Neural progenitor cell (in vitro differentiated cells): ENCODE measurements at regions not wholly inside any gene's neighbourhood (a gene's known extent, or its start where the extent isn't known, plus 50 kb on each side); places are given as distances from the start of the nearest gene placed in this dataset.
A peak's percentile ranks its signal among the peaks of the same experiment; 100 is the strongest.
"Not testable (repeated sequence)": the region's sequence is repeated elsewhere in the genome, so short reads cannot be mapped to it uniquely, and the experiment has no call there.

Experiments
- DNase-seq: peaks from one replicate; pipeline ENCODE4 v3.0.0-alpha.2; 2016; ENCODE audit warnings: low spot score
- H2AFZ ChIP-seq: fragments of 200-600 bp; sonication (generic); replicated peaks from 2 replicates; pipeline ENCODE4 v1.6.1; 2016; ENCODE audit warnings: antibody characterized with exemption
- H3F3A ChIP-seq: fragments of 200-600 bp; sonication (generic); 2 replicates; pipeline ENCODE4 v1.6.1; 2016; ENCODE audit warnings: antibody characterized with exemption, low read depth
- H3K27ac ChIP-seq: fragments of 200-600 bp; sonication (generic); 2 replicates; pipeline ENCODE4 v1.5.1; 2016; ENCODE audit warnings: mild to moderate bottlenecking
- H3K27me3 ChIP-seq: fragments of 200-600 bp; sonication (generic); 2 replicates; pipeline ENCODE4 v1.6.1; 2016; ENCODE audit warnings: mild to moderate bottlenecking, moderate library complexity
- H3K36me3 ChIP-seq: fragments of 200-600 bp; sonication (generic); 2 replicates; pipeline ENCODE4 v1.5.1; 2016
- H3K4me1 ChIP-seq: fragments of 200-600 bp; sonication (generic); 2 replicates; pipeline ENCODE4 v1.6.1; 2016; ENCODE audit warnings: mixed run types
- H3K4me2 ChIP-seq: fragments of 200-600 bp; sonication (generic); 2 replicates; pipeline ENCODE4 v1.6.1; 2016
- H3K4me3 ChIP-seq: fragments of 200-600 bp; sonication (generic); 2 replicates; pipeline ENCODE4 v1.5.1; 2016
- H3K79me2 ChIP-seq: fragments of 200-600 bp; sonication (generic); 2 replicates; pipeline ENCODE4 v1.6.1; 2016; ENCODE audit warnings: low read depth
- H3K9ac ChIP-seq: fragments of 200-600 bp; sonication (generic); 2 replicates; pipeline ENCODE4 v1.6.1; 2016
- H3K9me3 ChIP-seq: fragments of 200-600 bp; sonication (generic); 2 replicates; pipeline ENCODE4 v1.5.1; 2016; ENCODE audit warnings: low read depth
- H4K20me1 ChIP-seq: fragments of 200-600 bp; sonication (generic); 2 replicates; pipeline ENCODE4 v1.6.1; 2016; ENCODE audit warnings: low read depth
- H3K27ac Mint-ChIP-seq: 3 replicates; pipeline ENCODE4 v1.8.0; 2021; ENCODE audit warnings: mixed read lengths
- H3K27me3 Mint-ChIP-seq: 2 replicates; pipeline ENCODE4 v1.8.0; 2022; ENCODE audit warnings: low read depth, mild to moderate bottlenecking, inconsistent platforms, moderate library complexity, mixed read lengths; ENCODE audit not compliant: insufficient read depth
- H3K36me3 Mint-ChIP-seq: 3 replicates; pipeline ENCODE4 v1.8.0; 2021; ENCODE audit warnings: mixed read lengths
- H3K4me1 Mint-ChIP-seq: 3 replicates; pipeline ENCODE4 v1.8.0; 2021; ENCODE audit warnings: mixed read lengths
- H3K4me3 Mint-ChIP-seq: 3 replicates; pipeline ENCODE4 v1.8.0; 2021; ENCODE audit warnings: mild to moderate bottlenecking, moderate library complexity, mixed read lengths
- H3K9me3 Mint-ChIP-seq: 3 replicates; pipeline ENCODE4 v1.8.0; 2020; ENCODE audit warnings: mixed read lengths
- CTCF ChIP-seq: fragments of 200-600 bp; sonication (generic); IDR thresholded peaks from 2 replicates; pipeline ENCODE4 v1.5.1; 2017; ENCODE audit warnings: antibody characterized with exemption, mild to moderate bottlenecking
- EZH2 ChIP-seq: fragments of 200-600 bp; sonication (generic); IDR thresholded peaks from 2 replicates; pipeline ENCODE4 v1.6.1; 2017; ENCODE audit warnings: antibody characterized with exemption, mild to moderate bottlenecking, moderate library complexity
- EZH2phosphoT487 ChIP-seq: fragments of 200-600 bp; sonication (generic); IDR thresholded peaks from 2 replicates; pipeline ENCODE4 v1.6.1; 2017; ENCODE audit warnings: antibody characterized with exemption

DNA sequence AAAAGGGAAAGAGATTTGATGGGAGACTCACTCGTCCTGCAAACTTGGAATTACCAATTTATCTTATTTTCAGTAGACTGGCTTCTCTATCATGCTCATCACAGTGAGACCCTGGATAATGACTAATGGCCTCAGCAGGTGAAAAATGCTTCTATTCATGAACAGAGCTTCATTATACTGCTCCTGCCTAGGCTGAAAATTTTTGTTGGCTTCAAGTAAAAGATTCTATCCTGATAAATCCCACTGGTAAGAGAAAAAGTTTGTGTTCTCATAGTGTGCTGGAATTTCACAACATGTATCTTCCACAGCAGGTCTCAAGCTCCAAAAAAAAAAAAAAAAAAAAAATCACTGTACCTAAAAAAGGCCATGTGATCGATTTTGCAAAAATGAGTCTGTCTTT lies 329.3 kb upstream of the FZD8 start:
- H3K4me3 ChIP-seq = no peak overlapping the region
- no peak overlapping the region for H3K4me2 ChIP-seq
- Mint-ChIP-seq H3K9me3 (peaks cover 6% of the 10 kb centered on the region), H3K36me3 (no peaks in the 10 kb centered on the region), H3K4me3 (no peak overlapping the region), H3K27ac (no peak overlapping the region), H3K4me1 (no peaks in the 10 kb centered on the region), H3K27me3 (peaks cover 5% of the 10 kb centered on the region)
- H3K9ac ChIP-seq = no peak overlapping the region
- peaks cover 9% of the 10 kb centered on the region for H3K27me3 ChIP-seq
- no peaks in the 10 kb centered on the region for H3K4me1 ChIP-seq
- no peak for DNase-seq
- no peaks in the 10 kb centered on the region for H3K36me3 ChIP-seq
- H4K20me1 ChIP-seq = no peaks in the 10 kb centered on the region
- no peak overlapping the region for H3K27ac ChIP-seq
- no peak overlapping the region for H2AFZ ChIP-seq
- TF ChIP-seq EZH2 (no peak), EZH2phosphoT487 (no peak), CTCF (no peak)
- H3K79me2 ChIP-seq = no peaks in the 10 kb centered on the region
- no peaks in the 10 kb centered on the region for H3F3A ChIP-seq
- no peaks in the 10 kb centered on the region for H3K9me3 ChIP-seq

DNA sequence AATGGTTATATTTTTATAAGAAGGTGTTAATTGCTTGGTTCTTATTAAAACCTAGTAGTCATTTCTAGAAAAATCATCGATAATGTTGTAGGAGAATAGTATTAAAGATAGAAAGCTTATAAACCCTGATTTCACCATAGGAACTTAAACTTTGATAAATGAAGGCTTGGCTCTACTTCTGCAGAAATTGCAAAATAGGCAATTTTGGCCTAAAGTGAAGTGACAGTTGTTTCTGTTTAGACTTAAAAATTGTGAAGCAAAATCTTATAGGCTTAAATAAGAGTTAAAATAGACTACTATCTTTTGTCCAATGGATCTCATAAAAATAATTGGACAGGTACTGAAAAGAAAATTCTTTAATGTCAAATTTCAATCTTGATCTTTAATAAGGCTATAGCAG lies 321.6 kb upstream of the FZD8 start:
- Histone ChIP-seq H3K9ac (no peak overlapping the region), H4K20me1 (no peaks in the 10 kb centered on the region), H3K4me1 (peaks cover 8% of the 10 kb centered on the region), H3F3A (no peaks in the 10 kb centered on the region), H3K27ac (no peak overlapping the region), H3K36me3 (no peaks in the 10 kb centered on the region), H3K4me2 (no peak overlapping the region), H3K27me3 (no peaks in the 10 kb centered on the region), H3K9me3 (no peaks in the 10 kb centered on the region), H3K79me2 (no peaks in the 10 kb centered on the region), H2AFZ (no peak overlapping the region), H3K4me3 (no peak overlapping the region)
- DNase-seq = no peak
- Mint-ChIP-seq H3K9me3 (peaks cover 9% of the 10 kb centered on the region), H3K27me3 (peaks cover 2% of the 10 kb centered on the region), H3K27ac (no peak overlapping the region), H3K4me1 (peaks cover 2% of the 10 kb centered on the region), H3K4me3 (no peak overlapping the region), H3K36me3 (no peaks in the 10 kb centered on the region)
- no peak for TF ChIP-seq CTCF
- no peak for TF ChIP-seq EZH2phosphoT487
- no peak for TF ChIP-seq EZH2

DNA sequence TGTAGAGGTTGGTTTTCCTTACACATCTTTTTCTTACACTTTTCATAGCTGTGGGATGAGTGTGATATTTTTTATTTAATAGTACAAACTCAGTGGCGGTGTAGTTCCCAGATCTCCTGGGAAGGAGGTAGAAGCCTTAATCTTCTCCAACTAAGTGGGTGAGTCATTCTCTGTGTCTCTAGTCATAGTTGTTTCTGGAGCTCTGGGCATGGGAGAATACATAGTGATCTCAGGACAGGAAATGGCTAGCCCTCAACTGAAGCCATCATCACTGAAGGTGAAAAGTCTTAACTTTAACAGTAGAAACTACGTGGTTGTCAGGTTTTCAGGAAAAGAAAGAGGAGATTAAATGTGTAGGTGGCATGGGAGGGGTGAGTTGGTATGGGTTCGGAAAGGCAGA lies 319.4 kb upstream of the FZD8 start:
- Histone ChIP-seq H3K79me2 (no peaks in the 10 kb centered on the region), H3K4me3 (no peak overlapping the region), H3F3A (no peaks in the 10 kb centered on the region), H3K4me1 (peaks cover 12% of the 10 kb centered on the region), H2AFZ (no peak overlapping the region), H3K36me3 (no peaks in the 10 kb centered on the region), H3K9ac (no peak overlapping the region), H3K9me3 (no peaks in the 10 kb centered on the region), H3K27me3 (no peaks in the 10 kb centered on the region), H3K27ac (no peak overlapping the region), H4K20me1 (no peaks in the 10 kb centered on the region), H3K4me2 (no peak overlapping the region)
- no peak overlapping the region for H3K4me3 Mint-ChIP-seq
- TF ChIP-seq CTCF (no peak), EZH2phosphoT487 (no peak), EZH2 (no peak)
- H3K27me3 Mint-ChIP-seq = peaks cover 2% of the 10 kb centered on the region
- no peak overlapping the region for H3K27ac Mint-ChIP-seq
- no peaks in the 10 kb centered on the region for H3K36me3 Mint-ChIP-seq
- H3K9me3 Mint-ChIP-seq = peaks cover 7% of the 10 kb centered on the region
- peaks cover 10% of the 10 kb centered on the region for H3K4me1 Mint-ChIP-seq
- DNase-seq = no peak

DNA sequence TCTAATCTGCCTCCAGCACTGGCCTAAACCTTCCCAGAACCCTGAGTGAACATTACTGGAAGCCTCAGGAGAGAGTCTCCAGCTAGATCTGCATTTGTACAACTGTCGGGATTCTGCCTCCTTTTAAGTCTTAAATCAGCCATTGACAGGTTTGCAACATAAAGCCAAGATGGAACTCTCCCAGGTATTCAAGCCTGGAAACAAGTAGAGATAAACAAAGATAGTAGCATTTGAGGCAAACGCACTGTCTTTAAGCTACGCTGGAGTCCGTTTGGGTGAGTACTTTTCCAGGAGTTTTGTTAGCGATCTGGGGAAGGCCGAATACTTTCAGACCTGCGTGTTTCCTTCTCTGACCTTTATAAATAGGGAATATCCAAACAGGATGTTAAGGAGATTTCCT lies 317.2 kb upstream of the FZD8 start:
- H3K79me2 ChIP-seq = no peaks in the 10 kb centered on the region
- H2AFZ ChIP-seq = peak overlapping the region; percentile 76
- Mint-ChIP-seq H3K9me3 (no peaks in the 10 kb centered on the region), H3K27ac (no peak overlapping the region), H3K4me3 (no peak overlapping the region), H3K27me3 (peaks cover 4% of the 10 kb centered on the region), H3K36me3 (no peaks in the 10 kb centered on the region), H3K4me1 (peaks cover 10% of the 10 kb centered on the region)
- no peak overlapping the region for H3K4me3 ChIP-seq
- H3F3A ChIP-seq = no peaks in the 10 kb centered on the region
- no peak overlapping the region for H3K27ac ChIP-seq
- DNase-seq = no peak
- no peak for TF ChIP-seq CTCF
- TF ChIP-seq EZH2phosphoT487 = no peak
- no peak for TF ChIP-seq EZH2
- H4K20me1 ChIP-seq = no peaks in the 10 kb centered on the region
- H3K36me3 ChIP-seq = no peaks in the 10 kb centered on the region
- no peaks in the 10 kb centered on the region for H3K9me3 ChIP-seq
- no peak overlapping the region for H3K4me2 ChIP-seq
- no peak overlapping the region for H3K9ac ChIP-seq
- no peaks in the 10 kb centered on the region for H3K27me3 ChIP-seq
- H3K4me1 ChIP-seq = peaks cover 12% of the 10 kb centered on the region

DNA sequence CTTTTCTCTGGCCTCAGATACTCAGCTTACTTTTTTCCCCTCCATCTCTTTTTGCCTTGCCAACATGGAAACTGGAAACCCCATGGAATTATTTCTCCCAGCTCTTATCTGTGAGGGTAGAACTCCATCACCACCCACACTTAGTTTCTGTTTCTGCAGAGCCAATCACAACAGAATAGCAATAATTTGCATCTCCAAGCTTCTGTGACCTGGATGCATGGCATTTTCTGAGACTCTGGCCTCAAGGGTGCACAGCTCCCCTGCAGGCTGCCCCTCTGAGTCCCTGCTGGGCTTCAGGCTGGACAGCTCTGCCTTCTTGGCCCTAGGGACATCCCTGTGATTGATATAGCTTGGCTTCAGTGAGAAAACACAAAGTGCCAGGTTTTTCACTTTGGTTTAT lies 316.5 kb upstream of the FZD8 start:
- H2AFZ ChIP-seq, H3K4me3 Mint-ChIP-seq, H3K36me3 Mint-ChIP-seq, H3K27me3 Mint-ChIP-seq, H3K4me3 ChIP-seq, H3K79me2 ChIP-seq, H3K9me3 ChIP-seq, H4K20me1 ChIP-seq, H3K27ac Mint-ChIP-seq, H3K9ac ChIP-seq, H3K27ac ChIP-seq, H3K4me2 ChIP-seq, H3K4me1 Mint-ChIP-seq, H3K27me3 ChIP-seq, H3K9me3 Mint-ChIP-seq, DNase-seq, H3F3A ChIP-seq, H3K36me3 ChIP-seq: not testable (repeated sequence)
- peaks cover 12% of the 10 kb centered on the region for H3K4me1 ChIP-seq
